Endothelial cell of umbilical vein (primary cell): ENCODE measurements at regions not wholly inside any gene's neighbourhood (a gene's known extent, or its start where the extent isn't known, plus 50 kb on each side); places are given as distances from the start of the nearest gene placed in this dataset.

Source experiments
- TF ChIP-seq, protein P1 (sequence below), 2 donors: IDR thresholded peaks; 1 replicate in 1 of 2; 2 replicates in 1 of 2; pipeline ENCODE4 v1.5.1; 2011; ENCODE audit warnings: low read length in 2 of 2, mild to moderate bottlenecking in 2 of 2, moderate library complexity in 2 of 2, control low read depth in 1 of 2, inconsistent platforms in 1 of 2, low read depth in 1 of 2; ENCODE audit not compliant: insufficient read depth in 1 of 2; ENCODE audit errors: extremely low read depth in 1 of 2
- TF ChIP-seq, protein P2 (sequence below): IDR thresholded peaks from 2 replicates; pipeline ENCODE4 v1.6.1; 2011; ENCODE audit not compliant: insufficient read depth, insufficient read length

DNA sequence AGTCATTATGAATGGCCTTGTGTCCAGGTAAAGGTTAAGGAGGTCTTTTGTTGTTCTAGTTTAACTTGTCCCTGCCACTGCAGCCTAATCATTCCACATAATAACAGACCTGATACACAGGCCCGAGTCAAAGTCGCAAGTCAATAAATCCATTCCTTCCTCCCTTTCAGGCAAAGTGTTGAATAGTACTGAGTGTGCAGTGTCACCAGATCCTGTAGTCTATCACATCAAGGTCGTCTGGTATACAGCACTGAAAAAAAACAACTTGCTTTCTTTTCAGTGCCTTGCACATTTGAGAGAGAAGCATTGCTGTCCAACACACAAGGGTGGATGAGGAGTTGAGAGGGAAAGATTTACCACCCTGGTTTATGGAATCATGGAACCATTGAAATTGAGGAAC lies 606.2 kb downstream of the BCL11A start:
- TF ChIP-seq, protein P1, sequence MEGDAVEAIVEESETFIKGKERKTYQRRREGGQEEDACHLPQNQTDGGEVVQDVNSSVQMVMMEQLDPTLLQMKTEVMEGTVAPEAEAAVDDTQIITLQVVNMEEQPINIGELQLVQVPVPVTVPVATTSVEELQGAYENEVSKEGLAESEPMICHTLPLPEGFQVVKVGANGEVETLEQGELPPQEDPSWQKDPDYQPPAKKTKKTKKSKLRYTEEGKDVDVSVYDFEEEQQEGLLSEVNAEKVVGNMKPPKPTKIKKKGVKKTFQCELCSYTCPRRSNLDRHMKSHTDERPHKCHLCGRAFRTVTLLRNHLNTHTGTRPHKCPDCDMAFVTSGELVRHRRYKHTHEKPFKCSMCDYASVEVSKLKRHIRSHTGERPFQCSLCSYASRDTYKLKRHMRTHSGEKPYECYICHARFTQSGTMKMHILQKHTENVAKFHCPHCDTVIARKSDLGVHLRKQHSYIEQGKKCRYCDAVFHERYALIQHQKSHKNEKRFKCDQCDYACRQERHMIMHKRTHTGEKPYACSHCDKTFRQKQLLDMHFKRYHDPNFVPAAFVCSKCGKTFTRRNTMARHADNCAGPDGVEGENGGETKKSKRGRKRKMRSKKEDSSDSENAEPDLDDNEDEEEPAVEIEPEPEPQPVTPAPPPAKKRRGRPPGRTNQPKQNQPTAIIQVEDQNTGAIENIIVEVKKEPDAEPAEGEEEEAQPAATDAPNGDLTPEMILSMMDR (IDR thresholded peaks at IDR 0.05; ENCODE audit: extremely low read depth in 1 of 2, insufficient read depth in 1 of 2, low read depth in 1 of 2, low read length in 2 of 2) = no peak
- TF ChIP-seq, protein P2, sequence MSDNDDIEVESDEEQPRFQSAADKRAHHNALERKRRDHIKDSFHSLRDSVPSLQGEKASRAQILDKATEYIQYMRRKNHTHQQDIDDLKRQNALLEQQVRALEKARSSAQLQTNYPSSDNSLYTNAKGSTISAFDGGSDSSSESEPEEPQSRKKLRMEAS = no peak
